ENCODE measurements at regions not wholly inside any gene's neighbourhood (a gene's known extent, or its start where the extent isn't known, plus 50 kb on each side); places are given as distances from the start of the nearest gene placed in this dataset.

DNA sequence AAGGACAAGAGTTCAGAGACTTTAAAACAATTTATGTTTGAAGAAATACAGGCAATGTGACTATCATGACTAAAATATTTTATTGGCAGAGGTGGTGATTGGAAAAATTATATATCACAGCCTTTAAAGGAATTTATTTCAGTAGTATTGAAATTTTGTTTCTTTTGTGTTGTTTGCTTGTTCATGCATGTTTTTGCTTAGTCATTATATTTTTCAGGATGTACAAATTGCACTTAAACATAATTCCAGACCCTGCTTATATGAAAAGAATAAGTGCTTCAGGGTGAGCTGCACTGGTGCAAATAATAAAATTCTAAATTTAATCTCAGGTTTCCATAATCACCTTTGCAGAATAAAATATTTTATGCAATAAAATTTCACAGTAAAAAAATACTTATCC, 283.3 kb downstream of the PPP1R3A start:
- no peak overlapping the region for H3K27ac ChIP-seq (ENCODE audit: low read depth in 1 of 2, low read length in 1 of 2)
- no peak overlapping the region for H3K4me3 ChIP-seq
- H3K36me3 ChIP-seq (ENCODE audit: control insufficient read depth in 4 of 4, insufficient read depth in 4 of 4, low read length in 4 of 4), result no peaks in the 10 kb centered on the region
- H3K9me3 ChIP-seq (ENCODE audit: control insufficient read depth in 4 of 4, insufficient read depth in 3 of 4, low read length in 3 of 4), result peaks cover 0 to under 1% (median 0%) of the 10 kb centered on the region in 4 donors
- TF ChIP-seq, protein P1, sequence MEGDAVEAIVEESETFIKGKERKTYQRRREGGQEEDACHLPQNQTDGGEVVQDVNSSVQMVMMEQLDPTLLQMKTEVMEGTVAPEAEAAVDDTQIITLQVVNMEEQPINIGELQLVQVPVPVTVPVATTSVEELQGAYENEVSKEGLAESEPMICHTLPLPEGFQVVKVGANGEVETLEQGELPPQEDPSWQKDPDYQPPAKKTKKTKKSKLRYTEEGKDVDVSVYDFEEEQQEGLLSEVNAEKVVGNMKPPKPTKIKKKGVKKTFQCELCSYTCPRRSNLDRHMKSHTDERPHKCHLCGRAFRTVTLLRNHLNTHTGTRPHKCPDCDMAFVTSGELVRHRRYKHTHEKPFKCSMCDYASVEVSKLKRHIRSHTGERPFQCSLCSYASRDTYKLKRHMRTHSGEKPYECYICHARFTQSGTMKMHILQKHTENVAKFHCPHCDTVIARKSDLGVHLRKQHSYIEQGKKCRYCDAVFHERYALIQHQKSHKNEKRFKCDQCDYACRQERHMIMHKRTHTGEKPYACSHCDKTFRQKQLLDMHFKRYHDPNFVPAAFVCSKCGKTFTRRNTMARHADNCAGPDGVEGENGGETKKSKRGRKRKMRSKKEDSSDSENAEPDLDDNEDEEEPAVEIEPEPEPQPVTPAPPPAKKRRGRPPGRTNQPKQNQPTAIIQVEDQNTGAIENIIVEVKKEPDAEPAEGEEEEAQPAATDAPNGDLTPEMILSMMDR (IDR thresholded peaks at IDR 0.05; ENCODE audit: control extremely low read depth, extremely low read depth), result no peak
- H3K9ac ChIP-seq (ENCODE audit: insufficient read depth in 1 of 2, low read length in 2 of 2), result no peak overlapping the region
- no peaks in the 10 kb centered on the region for H3K27me3 ChIP-seq (ENCODE audit: control insufficient read depth in 3 of 3, insufficient read depth in 3 of 3, low read length in 2 of 3)
- no peak for DNase-seq
- ATAC-seq (ENCODE audit: insufficient read depth, low FRiP score), result no peak
- no peaks in the 10 kb centered on the region for H3K4me1 ChIP-seq (ENCODE audit: control insufficient read depth in 5 of 5, insufficient read depth in 5 of 5, low read length in 5 of 5)

DNA sequence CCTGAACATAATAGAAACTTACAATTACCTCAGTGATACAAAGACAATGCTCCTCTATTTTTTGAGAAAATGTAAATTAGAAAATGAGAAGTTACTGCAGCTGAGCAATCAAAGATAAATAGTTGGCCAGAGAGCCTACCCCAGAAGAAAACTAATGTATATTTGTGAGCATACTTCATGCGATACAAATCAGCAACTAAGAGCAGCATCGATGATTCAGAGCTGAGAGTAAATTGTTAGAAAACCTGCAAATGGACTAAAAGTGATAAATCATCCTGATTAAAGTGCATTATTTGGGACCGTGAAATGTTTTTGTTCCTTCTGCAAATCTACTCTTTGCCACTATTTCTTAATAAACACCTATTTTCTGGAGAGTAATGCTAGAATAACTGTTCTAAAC, 285.7 kb downstream of the PPP1R3A start:
- Histone ChIP-seq H3K4me1 (ENCODE audit: control insufficient read depth in 5 of 5, insufficient read depth in 5 of 5, low read length in 5 of 5) (no peaks in the 10 kb centered on the region), H3K9me3 (ENCODE audit: control insufficient read depth in 4 of 4, insufficient read depth in 3 of 4, low read length in 3 of 4) (no peaks in the 10 kb centered on the region), H3K27ac (ENCODE audit: low read depth in 1 of 2, low read length in 1 of 2) (no peak overlapping the region), H3K36me3 (ENCODE audit: control insufficient read depth in 4 of 4, insufficient read depth in 4 of 4, low read length in 4 of 4) (no peaks in the 10 kb centered on the region), H3K9ac (ENCODE audit: insufficient read depth in 1 of 2, low read length in 2 of 2) (no peak overlapping the region), H3K4me3 (no peak overlapping the region), H3K27me3 (ENCODE audit: control insufficient read depth in 3 of 3, insufficient read depth in 3 of 3, low read length in 2 of 3) (no peaks in the 10 kb centered on the region)
- ATAC-seq (ENCODE audit: insufficient read depth, low FRiP score) (no peak), DNase-seq (no peak)
- WGBS, 2 donors, result 87 to 93% methylated on average over 3 of the region's 3 CpGs
- TF ChIP-seq, protein P1 (IDR thresholded peaks at IDR 0.05; ENCODE audit: control extremely low read depth, extremely low read depth), result no peak

DNA sequence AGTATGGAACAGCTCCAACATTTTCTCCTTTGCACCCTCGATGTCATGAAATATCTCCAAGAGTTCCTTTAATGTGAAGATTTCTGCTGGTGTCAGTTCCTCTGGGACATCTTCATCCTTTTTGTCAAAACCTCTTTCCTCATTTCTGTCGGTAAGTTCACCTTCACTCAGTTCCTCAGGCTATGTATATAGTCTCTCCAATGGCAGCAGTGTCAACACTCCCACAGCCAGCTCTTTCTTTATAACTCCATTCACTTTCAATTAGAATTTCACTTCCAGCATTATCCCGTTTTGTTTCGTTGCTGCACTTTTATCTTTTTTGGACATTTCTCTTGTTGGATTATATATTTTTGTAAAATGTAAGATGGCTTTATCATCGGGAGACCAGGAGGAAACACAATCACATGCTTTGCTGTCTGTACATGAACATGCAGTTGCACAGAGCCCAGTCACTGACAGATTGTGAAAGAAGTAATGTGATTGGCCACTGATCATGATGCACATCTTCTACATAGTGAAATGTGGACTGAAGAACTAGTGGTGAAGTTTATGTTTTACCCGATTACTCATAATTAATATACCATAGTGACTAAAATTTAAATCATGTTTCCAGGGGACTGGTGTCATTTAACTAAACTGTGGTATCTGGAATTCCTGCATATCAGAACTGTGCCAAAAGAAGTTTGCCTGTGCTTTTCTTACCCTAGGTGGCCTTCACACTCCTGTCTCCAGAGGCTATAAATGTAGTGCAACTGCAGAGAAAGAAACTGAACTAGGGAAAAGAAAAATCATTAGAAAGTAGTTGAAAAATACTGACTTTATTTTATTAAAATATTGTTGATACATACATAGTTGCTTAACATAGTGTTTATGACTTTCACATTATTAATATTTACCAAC, 289.6 kb downstream of the PPP1R3A start:
- no peak for ATAC-seq (ENCODE audit: insufficient read depth, low FRiP score)
- no peak for DNase-seq
- no peaks in the 10 kb centered on the region for H3K36me3 ChIP-seq (ENCODE audit: control insufficient read depth in 4 of 4, insufficient read depth in 4 of 4, low read length in 4 of 4)
- WGBS, 2 donors, result 82 to 85% methylated on average over 6 of the region's 6 CpGs
- no peak overlapping the region for H3K9ac ChIP-seq (ENCODE audit: insufficient read depth in 1 of 2, low read length in 2 of 2)
- H3K9me3 ChIP-seq (ENCODE audit: control insufficient read depth in 4 of 4, insufficient read depth in 3 of 4, low read length in 3 of 4), result no peaks in the 10 kb centered on the region
- H3K27ac ChIP-seq (ENCODE audit: low read depth in 1 of 2, low read length in 1 of 2), result no peak overlapping the region
- no peaks in the 10 kb centered on the region for H3K4me1 ChIP-seq (ENCODE audit: control insufficient read depth in 5 of 5, insufficient read depth in 5 of 5, low read length in 5 of 5)
- H3K27me3 ChIP-seq (ENCODE audit: control insufficient read depth in 3 of 3, insufficient read depth in 3 of 3, low read length in 2 of 3), result no peaks in the 10 kb centered on the region
- TF ChIP-seq, protein P1 (IDR thresholded peaks at IDR 0.05; ENCODE audit: control extremely low read depth, extremely low read depth), result no peak
- no peak overlapping the region for H3K4me3 ChIP-seq
